ENCODE measurements at regions not wholly inside any gene's neighbourhood (a gene's known extent, or its start where the extent isn't known, plus 50 kb on each side); places are given as distances from the start of the nearest gene placed in this dataset.
"Not testable (repeated sequence)": the region's sequence is repeated elsewhere in the genome, so short reads cannot be mapped to it uniquely, and the experiment has no call there.

DNA sequence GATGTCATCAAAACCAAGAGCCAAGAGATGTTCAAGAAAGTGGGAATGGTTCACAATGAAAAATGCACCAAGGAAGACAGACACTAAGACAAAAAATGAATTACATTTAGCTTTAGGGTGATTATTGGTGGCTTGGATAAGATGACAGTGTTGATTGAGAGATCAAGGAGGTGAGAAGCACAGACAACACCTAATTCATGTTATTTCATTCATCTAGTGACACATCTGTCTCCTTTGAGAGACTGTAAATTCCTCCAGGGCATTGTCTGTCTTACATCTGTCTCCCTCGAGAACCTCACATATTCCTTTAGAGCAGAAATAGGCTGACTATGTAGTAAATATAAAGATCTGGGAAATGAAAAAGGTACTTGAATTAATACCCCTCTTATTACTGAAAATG lies 94.2 kb upstream of the SMIM31 start:
- H3K36me3 ChIP-seq: no peaks in the 10 kb centered on the region
- no peak overlapping the region for H3K4me3 ChIP-seq
- no peaks in the 10 kb centered on the region for H3K9me3 ChIP-seq (ENCODE audit: low read depth)
- TF ChIP-seq, protein P1, sequence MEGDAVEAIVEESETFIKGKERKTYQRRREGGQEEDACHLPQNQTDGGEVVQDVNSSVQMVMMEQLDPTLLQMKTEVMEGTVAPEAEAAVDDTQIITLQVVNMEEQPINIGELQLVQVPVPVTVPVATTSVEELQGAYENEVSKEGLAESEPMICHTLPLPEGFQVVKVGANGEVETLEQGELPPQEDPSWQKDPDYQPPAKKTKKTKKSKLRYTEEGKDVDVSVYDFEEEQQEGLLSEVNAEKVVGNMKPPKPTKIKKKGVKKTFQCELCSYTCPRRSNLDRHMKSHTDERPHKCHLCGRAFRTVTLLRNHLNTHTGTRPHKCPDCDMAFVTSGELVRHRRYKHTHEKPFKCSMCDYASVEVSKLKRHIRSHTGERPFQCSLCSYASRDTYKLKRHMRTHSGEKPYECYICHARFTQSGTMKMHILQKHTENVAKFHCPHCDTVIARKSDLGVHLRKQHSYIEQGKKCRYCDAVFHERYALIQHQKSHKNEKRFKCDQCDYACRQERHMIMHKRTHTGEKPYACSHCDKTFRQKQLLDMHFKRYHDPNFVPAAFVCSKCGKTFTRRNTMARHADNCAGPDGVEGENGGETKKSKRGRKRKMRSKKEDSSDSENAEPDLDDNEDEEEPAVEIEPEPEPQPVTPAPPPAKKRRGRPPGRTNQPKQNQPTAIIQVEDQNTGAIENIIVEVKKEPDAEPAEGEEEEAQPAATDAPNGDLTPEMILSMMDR (IDR thresholded peaks at IDR 0.05; ENCODE audit: low read depth, low read length): no peak
- no peak overlapping the region for H3K27ac ChIP-seq
- H3K27me3 ChIP-seq: no peaks in the 10 kb centered on the region
- H3K4me1 ChIP-seq (ENCODE audit: low read depth): no peaks in the 10 kb centered on the region
- DNase-seq (ENCODE audit: low read depth in 1 of 2, low spot score in 1 of 2): no peak

DNA sequence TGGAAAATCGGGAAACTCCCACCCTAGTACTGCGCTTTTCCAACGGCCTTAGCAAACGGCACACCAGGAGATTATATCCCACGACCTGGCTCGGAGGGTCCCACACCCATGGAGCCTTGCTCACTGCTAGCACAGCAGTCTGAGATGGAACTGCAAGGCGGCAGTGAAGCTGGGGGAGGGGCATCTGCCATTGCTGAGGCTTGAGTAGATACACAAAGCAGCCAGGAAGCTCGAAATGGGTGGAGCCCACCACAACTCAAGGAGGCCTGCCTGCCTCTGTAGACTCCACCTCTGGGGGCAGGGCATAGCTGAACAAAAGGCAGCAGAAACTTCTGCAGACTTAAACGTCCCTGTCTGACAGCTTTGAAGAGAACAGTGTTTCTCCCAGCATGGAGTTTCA lies 77.8 kb upstream of the SMIM31 start:
- H3K9me3 ChIP-seq (ENCODE audit: low read depth); H3K27me3 ChIP-seq; H3K4me1 ChIP-seq (ENCODE audit: low read depth); DNase-seq (ENCODE audit: low read depth in 1 of 2, low spot score in 1 of 2); H3K4me3 ChIP-seq; H3K36me3 ChIP-seq; H3K27ac ChIP-seq: not testable (repeated sequence)

DNA sequence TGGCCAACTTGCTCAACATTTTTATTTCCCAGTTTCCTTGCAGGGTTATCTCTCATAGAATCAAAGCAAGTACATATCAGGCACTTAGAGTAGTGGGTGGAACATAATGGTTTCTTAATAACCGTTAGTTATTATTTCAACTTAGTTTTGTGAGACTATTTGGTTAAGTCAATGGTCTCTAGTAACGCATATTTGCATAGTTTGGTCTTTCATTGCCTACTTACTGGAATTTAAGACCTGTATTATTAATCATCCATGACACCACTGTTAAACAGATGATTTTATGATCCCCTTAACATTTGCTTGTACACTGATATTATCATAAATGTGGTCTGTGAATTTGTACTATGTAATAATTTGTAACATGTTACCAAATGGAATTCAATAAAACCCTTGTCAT lies 70.9 kb upstream of the SMIM31 start:
- Histone ChIP-seq H3K27me3 (no peaks in the 10 kb centered on the region), H3K9me3 (ENCODE audit: low read depth) (no peaks in the 10 kb centered on the region), H3K27ac (no peak overlapping the region), H3K36me3 (no peaks in the 10 kb centered on the region), H3K4me3 (no peak overlapping the region), H3K4me1 (ENCODE audit: low read depth) (no peaks in the 10 kb centered on the region)
- TF ChIP-seq, protein P1 (IDR thresholded peaks at IDR 0.05; ENCODE audit: low read depth, low read length): no peak
- no peak for DNase-seq (ENCODE audit: low read depth in 1 of 2, low spot score in 1 of 2)

DNA sequence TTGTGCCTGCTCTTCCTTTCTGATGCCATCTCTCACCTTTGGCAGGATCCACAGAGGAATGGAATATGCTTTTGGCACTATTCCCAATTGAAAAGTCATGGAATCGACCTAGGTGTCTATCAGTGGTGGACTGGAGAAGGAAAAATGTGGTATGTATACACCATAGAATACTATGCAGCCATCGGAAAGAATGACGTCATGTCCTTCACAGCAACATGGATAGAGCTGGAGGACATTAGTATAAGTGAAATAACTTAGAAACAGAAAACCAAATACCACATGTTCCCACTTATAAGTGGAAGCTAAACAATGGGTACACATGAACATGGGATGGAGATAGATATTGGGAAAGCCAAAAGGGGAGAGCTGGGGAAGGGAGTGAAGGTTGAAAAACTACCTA lies 58.3 kb upstream of the SMIM31 start:
- Histone ChIP-seq H3K4me1 (ENCODE audit: low read depth) (no peaks in the 10 kb centered on the region), H3K36me3 (no peaks in the 10 kb centered on the region), H3K9me3 (ENCODE audit: low read depth) (no peaks in the 10 kb centered on the region), H3K27ac (no peak overlapping the region), H3K27me3 (no peaks in the 10 kb centered on the region), H3K4me3 (no peak overlapping the region)
- no peak for DNase-seq (ENCODE audit: low read depth in 1 of 2, low spot score in 1 of 2)
- TF ChIP-seq, protein P1 (IDR thresholded peaks at IDR 0.05; ENCODE audit: low read depth, low read length): no peak

DNA sequence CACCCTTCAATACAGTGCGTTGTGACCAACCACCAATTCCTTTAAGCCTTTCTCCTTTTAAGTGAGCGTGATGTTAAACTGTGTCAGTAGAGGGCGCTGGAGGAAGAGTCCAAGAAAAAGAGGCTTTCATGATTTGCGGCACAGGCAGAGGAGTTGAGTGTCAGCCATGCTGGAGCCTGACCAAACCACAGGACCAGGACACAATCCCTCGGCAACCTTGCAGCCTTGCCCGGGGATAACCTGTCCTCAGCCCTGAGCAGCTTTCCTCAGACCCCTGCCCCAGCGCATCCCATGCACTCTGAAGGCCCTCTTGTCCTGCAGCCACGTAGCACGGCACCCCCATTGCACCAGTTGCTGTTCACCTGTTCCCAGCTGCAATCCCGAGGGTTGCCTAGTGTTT lies 53.5 kb upstream of the SMIM31 start:
- peak in 1 of 2 donors; percentile 39 for DNase-seq (ENCODE audit: low read depth in 1 of 2, low spot score in 1 of 2)
- Histone ChIP-seq H3K36me3 (no peaks in the 10 kb centered on the region), H3K4me3 (no peak overlapping the region), H3K27ac (no peak overlapping the region), H3K9me3 (ENCODE audit: low read depth) (no peaks in the 10 kb centered on the region), H3K27me3 (no peaks in the 10 kb centered on the region), H3K4me1 (ENCODE audit: low read depth) (no peaks in the 10 kb centered on the region)
- TF ChIP-seq, protein P1 (IDR thresholded peaks at IDR 0.05; ENCODE audit: low read depth, low read length): no peak

DNA sequence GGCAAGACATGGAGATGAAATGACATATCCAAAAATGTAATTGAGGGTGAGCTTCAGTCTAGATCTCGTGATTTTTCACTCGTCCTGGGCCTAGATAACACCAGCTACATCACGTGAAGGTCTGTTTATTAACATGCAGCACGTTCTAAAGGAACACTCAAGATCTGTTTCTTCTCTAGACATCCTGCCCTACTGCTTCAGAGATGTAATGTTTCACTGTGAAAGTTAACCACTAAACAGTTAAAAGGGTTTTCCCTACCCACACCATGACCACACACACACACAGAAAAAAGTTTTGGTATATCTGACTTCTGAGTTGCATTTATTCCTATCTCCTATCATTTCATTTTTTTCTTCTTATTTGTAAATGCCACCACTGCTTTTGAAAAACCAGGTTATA lies 52.3 kb upstream of the SMIM31 start:
- TF ChIP-seq, protein P1 (IDR thresholded peaks at IDR 0.05; ENCODE audit: low read depth, low read length): no peak
- H3K9me3 ChIP-seq (ENCODE audit: low read depth): no peaks in the 10 kb centered on the region
- H3K4me3 ChIP-seq: no peak overlapping the region
- no peak for DNase-seq (ENCODE audit: low read depth in 1 of 2, low spot score in 1 of 2)
- no peak overlapping the region for H3K27ac ChIP-seq
- H3K27me3 ChIP-seq: no peaks in the 10 kb centered on the region
- no peaks in the 10 kb centered on the region for H3K36me3 ChIP-seq
- H3K4me1 ChIP-seq (ENCODE audit: low read depth): no peaks in the 10 kb centered on the region
